Activated B cell treated with CpG ODN at 0.5 μM for 24 hours (primary cell): ENCODE measurements at regions not wholly inside any gene's neighbourhood (a gene's known extent, or its start where the extent isn't known, plus 50 kb on each side); places are given as distances from the start of the nearest gene placed in this dataset.

Experiments
- ATAC-seq: fragments of 200-7000 bp; cut with Tn5 transposase; one replicate; pipeline ENCODE4 v1.10.0; 2021; ENCODE audit warnings: low read depth, mild to moderate bottlenecking, moderate library complexity
- CTCF ChIA-PET: fragments of 350-600 bp; sonication (Branson Sonifier 250); formaldehyde crosslinking; loops from one replicate; lab custom pipeline; 2021; ENCODE audit warnings: antibody characterized with exemption; lab: Charles Lee
- POLR2A ChIA-PET: fragments of 350-600 bp; sonication (Branson Sonifier 250); formaldehyde crosslinking; loops from one replicate; lab custom pipeline; 2021; ENCODE audit warnings: antibody characterized with exemption; lab: Charles Lee
- DNase-seq: peaks from one replicate; pipeline ENCODE4 v3.0.0; 2022
- H3K27ac Mint-ChIP-seq: one replicate; pipeline ENCODE4 v1.8.0; 2020; ENCODE audit warnings: mixed read lengths
- H3K27me3 Mint-ChIP-seq: one replicate; pipeline ENCODE4 v1.8.0; 2021; ENCODE audit warnings: mixed read lengths
- H3K36me3 Mint-ChIP-seq: one replicate; pipeline ENCODE4 v1.8.0; 2021; ENCODE audit warnings: low read depth, mixed read lengths
- H3K4me1 Mint-ChIP-seq: one replicate; pipeline ENCODE4 v1.8.0; 2021; ENCODE audit warnings: mixed read lengths
- H3K4me3 Mint-ChIP-seq: one replicate; pipeline ENCODE4 v1.8.0; 2020; ENCODE audit warnings: mild to moderate bottlenecking, mixed read lengths
- H3K9me3 Mint-ChIP-seq: one replicate; pipeline ENCODE4 v1.8.0; 2020; ENCODE audit warnings: mixed read lengths
- CTCF ChIP-seq: fragments of 200-600 bp; IDR thresholded peaks from one replicate; pipeline ENCODE4 v1.8.0; 2022; ENCODE audit warnings: antibody characterized with exemption, mild to moderate bottlenecking
- intact Hi-C: fragments of 100-400 bp; cut with micrococcal nuclease; formaldehyde crosslinking; loops from one replicate; pipeline ENCODE4 v1.15.1; 2024

GRCh38 chr4:178809921-178810320, 1367.7 kb upstream of the AGA start:
- Mint-ChIP-seq H3K4me3 (no peak overlapping the region), H3K27me3 (no peaks in the 10 kb centered on the region), H3K4me1 (no peaks in the 10 kb centered on the region), H3K9me3 (peaks cover 4% of the 10 kb centered on the region), H3K36me3 (no peaks in the 10 kb centered on the region), H3K27ac (no peak overlapping the region)
- ATAC-seq (no peak), DNase-seq (no peak)
- no peak for TF ChIP-seq CTCF
- POLR2A ChIA-PET, result no interaction called here
- intact Hi-C loops, result no loop called here
- CTCF ChIA-PET, result no interaction called here

- Mint-ChIP-seq H3K27ac (no peak overlapping the region), H3K4me1 (no peaks in the 10 kb centered on the region), H3K36me3 (no peaks in the 10 kb centered on the region), H3K27me3 (no peaks in the 10 kb centered on the region), H3K9me3 (peaks cover 7% of the 10 kb centered on the region), H3K4me3 (no peak overlapping the region)
- intact Hi-C loops, result no loop called here
- TF ChIP-seq CTCF, result no peak
- POLR2A ChIA-PET, result no interaction called here
- CTCF ChIA-PET, result no interaction called here
- no peak for ATAC-seq
- DNase-seq, result no peak
These were observed 1369.1 kb upstream of the AGA start for GRCh38 chr4:178811356-178811755.

- peaks cover 7% of the 10 kb centered on the region for H3K9me3 Mint-ChIP-seq
- CTCF ChIA-PET, result no interaction called here
- H3K27ac Mint-ChIP-seq, result no peak overlapping the region
- DNase-seq (no peak), ATAC-seq (no peak)
- no peak overlapping the region for H3K4me3 Mint-ChIP-seq
- no peak for TF ChIP-seq CTCF
- H3K27me3 Mint-ChIP-seq, result no peaks in the 10 kb centered on the region
- no peaks in the 10 kb centered on the region for H3K36me3 Mint-ChIP-seq
- POLR2A ChIA-PET, result no interaction called here
- intact Hi-C loops, result no loop called here
- no peaks in the 10 kb centered on the region for H3K4me1 Mint-ChIP-seq
These were observed 1370.6 kb upstream of the AGA start for GRCh38 chr4:178812866-178813265.

- no peak for TF ChIP-seq CTCF
- Mint-ChIP-seq H3K9me3 (peaks cover 7% of the 10 kb centered on the region), H3K4me3 (no peak overlapping the region), H3K4me1 (no peaks in the 10 kb centered on the region), H3K27me3 (no peaks in the 10 kb centered on the region), H3K27ac (no peak overlapping the region), H3K36me3 (no peaks in the 10 kb centered on the region)
- POLR2A ChIA-PET, result no interaction called here
- CTCF ChIA-PET, result no interaction called here
- DNase-seq (no peak), ATAC-seq (no peak)
- intact Hi-C loops, result no loop called here
These were observed 1372.7 kb upstream of the AGA start for GRCh38 chr4:178814908-178815307.

- POLR2A ChIA-PET, result no interaction called here
- ATAC-seq, result no peak
- CTCF ChIA-PET, result no interaction called here
- no peak for DNase-seq
- no peak for TF ChIP-seq CTCF
- Mint-ChIP-seq H3K9me3 (peaks cover 9% of the 10 kb centered on the region), H3K27me3 (no peaks in the 10 kb centered on the region), H3K27ac (no peak overlapping the region), H3K36me3 (no peaks in the 10 kb centered on the region), H3K4me1 (no peaks in the 10 kb centered on the region), H3K4me3 (no peak overlapping the region)
- intact Hi-C loops, result no loop called here
These were observed 1381.5 kb upstream of the AGA start for GRCh38 chr4:178823673-178824295.
